Stimulated activated effector memory CD8-positive, alpha-beta T cell treated with anti-CD3 and anti-CD28 coated beads, Interleukin-12 subunit alpha, Interleukin-12 subunit beta, amount 100 ng/mL, for 72 hours (primary cell): ENCODE measurements at regions not wholly inside any gene's neighbourhood (a gene's known extent, or its start where the extent isn't known, plus 50 kb on each side); places are given as distances from the start of the nearest gene placed in this dataset.

Experiments
- ATAC-seq: fragments of 150-1000 bp; cut with Tn5 transposase; 2 replicates; pipeline ENCODE4 v1.10.0; 2021
- DNase-seq, 2 donors: peaks; one replicate each; pipeline ENCODE4 v3.0.0; 2021 to 2022; ENCODE audit warnings: low spot score in 2 of 2
- H3K27ac Mint-ChIP-seq: one replicate; pipeline ENCODE4 v1.8.0; 2022; ENCODE audit warnings: mild to moderate bottlenecking, mixed read lengths
- H3K36me3 Mint-ChIP-seq: one replicate; pipeline ENCODE4 v1.8.0; 2022; ENCODE audit warnings: mild to moderate bottlenecking, mixed read lengths
- H3K4me1 Mint-ChIP-seq: one replicate; pipeline ENCODE4 v1.8.0; 2022; ENCODE audit warnings: mixed read lengths
- H3K4me3 Mint-ChIP-seq: one replicate; pipeline ENCODE4 v1.8.0; 2022; ENCODE audit warnings: mild to moderate bottlenecking, mixed read lengths
- H3K9me3 Mint-ChIP-seq: one replicate; pipeline ENCODE4 v1.8.0; 2022; ENCODE audit warnings: mixed read lengths

GRCh38 chr3:31054032-31054431 is 159.6 kb upstream of the GADL1 start:
- Mint-ChIP-seq H3K36me3 (no peaks in the 10 kb centered on the region), H3K4me1 (no peaks in the 10 kb centered on the region), H3K4me3 (no peak overlapping the region), H3K9me3 (peaks cover 7% of the 10 kb centered on the region), H3K27ac (no peak overlapping the region)
- ATAC-seq (no peak), DNase-seq (no peak)

- Mint-ChIP-seq H3K9me3 (peaks cover 7% of the 10 kb centered on the region), H3K4me3 (no peak overlapping the region), H3K36me3 (no peaks in the 10 kb centered on the region), H3K27ac (no peak overlapping the region), H3K4me1 (no peaks in the 10 kb centered on the region)
- ATAC-seq (no peak), DNase-seq (no peak)
Observed at GRCh38 chr3:31055757-31056156, 161.3 kb upstream of the GADL1 start.

- no peak for DNase-seq
- Mint-ChIP-seq H3K4me1 (no peaks in the 10 kb centered on the region), H3K9me3 (peaks cover 5% of the 10 kb centered on the region), H3K36me3 (no peaks in the 10 kb centered on the region), H3K4me3 (no peak overlapping the region), H3K27ac (no peak overlapping the region)
- ATAC-seq = no peak
Observed at GRCh38 chr3:31057891-31058290, 163.4 kb upstream of the GADL1 start.

GRCh38 chr3:31064021-31064420 is 169.6 kb upstream of the GADL1 start:
- no peaks in the 10 kb centered on the region for H3K36me3 Mint-ChIP-seq
- no peak for ATAC-seq
- no peak overlapping the region for H3K4me3 Mint-ChIP-seq
- no peak overlapping the region for H3K27ac Mint-ChIP-seq
- peaks cover 5% of the 10 kb centered on the region for H3K9me3 Mint-ChIP-seq
- H3K4me1 Mint-ChIP-seq = no peaks in the 10 kb centered on the region
- no peak for DNase-seq

- H3K4me3 Mint-ChIP-seq = no peak overlapping the region
- ATAC-seq (no peak), DNase-seq (no peak)
- peaks cover 5% of the 10 kb centered on the region for H3K9me3 Mint-ChIP-seq
- H3K27ac Mint-ChIP-seq = no peak overlapping the region
- H3K36me3 Mint-ChIP-seq = no peaks in the 10 kb centered on the region
- H3K4me1 Mint-ChIP-seq = no peaks in the 10 kb centered on the region
Observed at GRCh38 chr3:31065765-31066164, 171.3 kb upstream of the GADL1 start.

GRCh38 chr3:31067004-31067403 is 172.5 kb upstream of the GADL1 start:
- Mint-ChIP-seq H3K27ac (no peak overlapping the region), H3K4me3 (no peak overlapping the region), H3K4me1 (no peaks in the 10 kb centered on the region), H3K36me3 (no peaks in the 10 kb centered on the region), H3K9me3 (peaks cover 7% of the 10 kb centered on the region)
- no peak for ATAC-seq
- DNase-seq = no peak

GRCh38 chr3:31075471-31075870 is 181.0 kb upstream of the GADL1 start:
- no peak overlapping the region for H3K4me3 Mint-ChIP-seq
- ATAC-seq = no peak
- no peaks in the 10 kb centered on the region for H3K36me3 Mint-ChIP-seq
- H3K27ac Mint-ChIP-seq = no peak overlapping the region
- H3K4me1 Mint-ChIP-seq = peaks cover 8% of the 10 kb centered on the region
- H3K9me3 Mint-ChIP-seq = peaks cover 7% of the 10 kb centered on the region
- DNase-seq = no peak

- H3K9me3 Mint-ChIP-seq = peaks cover 7% of the 10 kb centered on the region
- no peaks in the 10 kb centered on the region for H3K36me3 Mint-ChIP-seq
- no peak overlapping the region for H3K4me3 Mint-ChIP-seq
- ATAC-seq (no peak), DNase-seq (no peak)
- H3K27ac Mint-ChIP-seq = no peak overlapping the region
- peaks cover 8% of the 10 kb centered on the region for H3K4me1 Mint-ChIP-seq
Observed at GRCh38 chr3:31075876-31076275, 181.4 kb upstream of the GADL1 start.

GRCh38 chr3:31077021-31077601 is 182.7 kb upstream of the GADL1 start:
- Mint-ChIP-seq H3K36me3 (no peaks in the 10 kb centered on the region), H3K9me3 (peaks cover 3% of the 10 kb centered on the region), H3K4me3 (no peak overlapping the region), H3K4me1 (peaks cover 8% of the 10 kb centered on the region), H3K27ac (no peak overlapping the region)
- DNase-seq = no peak
- peak; percentile 99 for ATAC-seq

GRCh38 chr3:31077826-31078225 is 183.4 kb upstream of the GADL1 start:
- Mint-ChIP-seq H3K27ac (no peak overlapping the region), H3K36me3 (no peaks in the 10 kb centered on the region), H3K4me1 (peaks cover 8% of the 10 kb centered on the region), H3K9me3 (no peaks in the 10 kb centered on the region), H3K4me3 (no peak overlapping the region)
- DNase-seq (no peak), ATAC-seq (no peak)

- ATAC-seq = no peak
- no peak for DNase-seq
- no peak overlapping the region for H3K27ac Mint-ChIP-seq
- H3K4me1 Mint-ChIP-seq = peaks cover 8% of the 10 kb centered on the region
- no peaks in the 10 kb centered on the region for H3K9me3 Mint-ChIP-seq
- H3K36me3 Mint-ChIP-seq = no peaks in the 10 kb centered on the region
- H3K4me3 Mint-ChIP-seq = no peak overlapping the region
Observed at GRCh38 chr3:31079689-31080088, 185.2 kb upstream of the GADL1 start.

GRCh38 chr3:31081018-31081662 is 186.7 kb upstream of the GADL1 start:
- DNase-seq = no peak
- H3K36me3 Mint-ChIP-seq = no peaks in the 10 kb centered on the region

GRCh38 chr3:31086148-31086547 is 191.7 kb upstream of the GADL1 start:
- ATAC-seq = no peak
- Mint-ChIP-seq H3K4me1 (no peaks in the 10 kb centered on the region), H3K36me3 (no peaks in the 10 kb centered on the region), H3K27ac (no peak overlapping the region), H3K4me3 (no peak overlapping the region), H3K9me3 (no peaks in the 10 kb centered on the region)
- no peak for DNase-seq

More at GRCh38 chr3:31081018-31081662, 186.7 kb upstream of the GADL1 start:
- ATAC-seq = no peak
- no peaks in the 10 kb centered on the region for H3K9me3 Mint-ChIP-seq
- H3K4me3 Mint-ChIP-seq = no peak overlapping the region
- H3K4me1 Mint-ChIP-seq = peaks cover 8% of the 10 kb centered on the region
- H3K27ac Mint-ChIP-seq = no peak overlapping the region

GRCh38 chr3:31086698-31087097 is 192.2 kb upstream of the GADL1 start:
- H3K27ac Mint-ChIP-seq = no peak overlapping the region
- H3K4me3 Mint-ChIP-seq = no peak overlapping the region
- no peak for DNase-seq
- H3K36me3 Mint-ChIP-seq = no peaks in the 10 kb centered on the region
- no peaks in the 10 kb centered on the region for H3K4me1 Mint-ChIP-seq
- ATAC-seq = no peak
- no peaks in the 10 kb centered on the region for H3K9me3 Mint-ChIP-seq

- ATAC-seq (no peak), DNase-seq (no peak)
- no peaks in the 10 kb centered on the region for H3K9me3 Mint-ChIP-seq
- H3K4me1 Mint-ChIP-seq = no peaks in the 10 kb centered on the region
- H3K4me3 Mint-ChIP-seq = no peak overlapping the region
- no peaks in the 10 kb centered on the region for H3K36me3 Mint-ChIP-seq
- H3K27ac Mint-ChIP-seq = no peak overlapping the region
Observed at GRCh38 chr3:31091748-31092147, 197.3 kb upstream of the GADL1 start.

- H3K4me3 Mint-ChIP-seq = no peak overlapping the region
- no peaks in the 10 kb centered on the region for H3K36me3 Mint-ChIP-seq
- DNase-seq (no peak), ATAC-seq (no peak)
- H3K9me3 Mint-ChIP-seq = no peaks in the 10 kb centered on the region
- peaks cover 6% of the 10 kb centered on the region for H3K4me1 Mint-ChIP-seq
- H3K27ac Mint-ChIP-seq = no peak overlapping the region
Observed at GRCh38 chr3:31092748-31093589, 198.5 kb upstream of the GADL1 start.
